MCF 10A (cell line): ENCODE measurements at regions not wholly inside any gene's neighbourhood (a gene's known extent, or its start where the extent isn't known, plus 50 kb on each side); places are given as distances from the start of the nearest gene placed in this dataset.
A peak's percentile ranks its signal among the peaks of the same experiment; 100 is the strongest.

ENCODE experiments used
- BruUV-seq: library from RNA; stranded (reverse); fragments of 400-500 nt; replicated peaks from 2 replicates; lab custom pipeline; 2021; lab: Mats Ljungman, UMichigan
- CTCF ChIA-PET: fragments of 300-600 bp; sonication (Branson Sonifier 250); formaldehyde crosslinking; extraction: SDS; loops from one replicate; lab custom pipeline; 2021; ENCODE audit warnings: antibody characterized with exemption, inconsistent platforms; lab: Yijun Ruan, JAX
- POLR2A ChIA-PET: fragments of 300-600, 350-650 bp; sonication (Branson Sonifier 250); formaldehyde crosslinking; extraction: SDS; loops from one replicate; lab custom pipeline; 2020; ENCODE audit warnings: antibody characterized with exemption, inconsistent platforms; lab: Yijun Ruan, JAX
- DNase-seq: peaks from one replicate; pipeline ENCODE4 v3.0.0-alpha.2; 2018; ENCODE audit not compliant: unreplicated experiment
- H3K27ac Mint-ChIP-seq: one replicate; pipeline ENCODE4 v1.8.0; 2022; ENCODE audit warnings: mild to moderate bottlenecking, low read depth, mixed read lengths; ENCODE audit not compliant: unreplicated experiment
- H3K27me3 Mint-ChIP-seq: one replicate; pipeline ENCODE4 v1.8.0; 2022; ENCODE audit warnings: mixed read lengths; ENCODE audit not compliant: insufficient read depth, unreplicated experiment
- H3K36me3 Mint-ChIP-seq: one replicate; pipeline ENCODE4 v1.8.0; 2022; ENCODE audit warnings: mild to moderate bottlenecking, moderate library complexity, mixed read lengths; ENCODE audit not compliant: insufficient read depth, unreplicated experiment
- H3K4me1 Mint-ChIP-seq: one replicate; pipeline ENCODE4 v1.8.0; 2022; ENCODE audit warnings: mixed read lengths; ENCODE audit not compliant: insufficient read depth, unreplicated experiment
- H3K4me3 Mint-ChIP-seq: one replicate; pipeline ENCODE4 v1.8.0; 2022; ENCODE audit warnings: mild to moderate bottlenecking, moderate library complexity, mixed read lengths; ENCODE audit not compliant: unreplicated experiment
- H3K9me3 Mint-ChIP-seq: one replicate; pipeline ENCODE4 v1.8.0; 2022; ENCODE audit warnings: mixed read lengths; ENCODE audit not compliant: unreplicated experiment
- intact Hi-C: fragments of 100-400 bp; cut with micrococcal nuclease; formaldehyde crosslinking; loops from 2 replicates; pipeline ENCODE4 v1.14.1; 2022
- TF ChIP-seq, protein P1 (sequence below): fragments of 200-600 bp; IDR thresholded peaks from one replicate; pipeline ENCODE4 v1.8.0; 2022; ENCODE audit warnings: antibody characterized with exemption, mild to moderate bottlenecking; ENCODE audit not compliant: unreplicated experiment

DNA sequence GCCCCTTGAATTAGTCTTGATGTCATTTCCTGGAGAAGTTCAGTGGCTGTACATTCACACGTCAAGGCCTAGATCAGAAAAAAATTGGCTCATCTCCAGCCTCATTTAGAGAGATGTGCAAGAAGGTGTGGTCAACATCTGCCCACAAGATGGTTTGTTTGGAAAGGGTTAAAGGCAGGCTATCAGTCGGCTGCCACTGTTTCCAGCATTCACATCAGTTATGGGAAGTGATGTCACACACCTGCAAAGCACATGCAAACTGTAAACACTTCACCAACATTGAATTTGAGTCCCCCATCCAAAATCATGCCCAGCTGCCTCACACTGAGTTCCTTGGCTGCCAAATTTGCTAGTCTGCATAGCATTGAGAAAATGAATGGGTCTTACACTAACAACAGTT, 498.3 kb upstream of the INTU start:
- no peaks in the 10 kb centered on the region for H3K36me3 Mint-ChIP-seq
- CTCF ChIA-PET, result no interaction called here
- TF ChIP-seq, protein P1, sequence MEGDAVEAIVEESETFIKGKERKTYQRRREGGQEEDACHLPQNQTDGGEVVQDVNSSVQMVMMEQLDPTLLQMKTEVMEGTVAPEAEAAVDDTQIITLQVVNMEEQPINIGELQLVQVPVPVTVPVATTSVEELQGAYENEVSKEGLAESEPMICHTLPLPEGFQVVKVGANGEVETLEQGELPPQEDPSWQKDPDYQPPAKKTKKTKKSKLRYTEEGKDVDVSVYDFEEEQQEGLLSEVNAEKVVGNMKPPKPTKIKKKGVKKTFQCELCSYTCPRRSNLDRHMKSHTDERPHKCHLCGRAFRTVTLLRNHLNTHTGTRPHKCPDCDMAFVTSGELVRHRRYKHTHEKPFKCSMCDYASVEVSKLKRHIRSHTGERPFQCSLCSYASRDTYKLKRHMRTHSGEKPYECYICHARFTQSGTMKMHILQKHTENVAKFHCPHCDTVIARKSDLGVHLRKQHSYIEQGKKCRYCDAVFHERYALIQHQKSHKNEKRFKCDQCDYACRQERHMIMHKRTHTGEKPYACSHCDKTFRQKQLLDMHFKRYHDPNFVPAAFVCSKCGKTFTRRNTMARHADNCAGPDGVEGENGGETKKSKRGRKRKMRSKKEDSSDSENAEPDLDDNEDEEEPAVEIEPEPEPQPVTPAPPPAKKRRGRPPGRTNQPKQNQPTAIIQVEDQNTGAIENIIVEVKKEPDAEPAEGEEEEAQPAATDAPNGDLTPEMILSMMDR, result no peak
- no peak overlapping the region for H3K27ac Mint-ChIP-seq
- no TSS peak for BruUV-seq
- H3K4me1 Mint-ChIP-seq, result no peaks in the 10 kb centered on the region
- no peak for DNase-seq
- H3K9me3 Mint-ChIP-seq, result no peaks in the 10 kb centered on the region
- H3K27me3 Mint-ChIP-seq, result no peaks in the 10 kb centered on the region
- intact Hi-C loops, result no loop called here
- POLR2A ChIA-PET, result no interaction called here
- H3K4me3 Mint-ChIP-seq, result no peak overlapping the region

- peak overlapping the region; percentile 57 for H3K27ac Mint-ChIP-seq
These were observed 494.2 kb upstream of the INTU start for GRCh38 chr4:127138586-127138985.

GRCh38 chr4:127139788-127140286, 492.9 kb upstream of the INTU start:
- ChIA-PET CTCF (no interaction called here), POLR2A (no interaction called here)
- peaks cover 16% of the 10 kb centered on the region for H3K4me1 Mint-ChIP-seq

More at GRCh38 chr4:127138586-127138985, 494.2 kb upstream of the INTU start:
- no peak overlapping the region for H3K4me3 Mint-ChIP-seq
- no peaks in the 10 kb centered on the region for H3K27me3 Mint-ChIP-seq
- ChIA-PET CTCF (interaction anchor here (0.5 to 1.0 kb wide), 3 partner anchors 19 to 460 kb away, joined by 3 to 5 read pairs (median 4); no protein-coding TSS in a partner anchor), POLR2A (no interaction called here)
- intact Hi-C loops, result no loop called here
- H3K4me1 Mint-ChIP-seq, result peaks cover 16% of the 10 kb centered on the region
- no peak for DNase-seq
- no peaks in the 10 kb centered on the region for H3K9me3 Mint-ChIP-seq
- BruUV-seq, result no TSS peak
- no peaks in the 10 kb centered on the region for H3K36me3 Mint-ChIP-seq
- TF ChIP-seq, protein P1, result no peak

GRCh38 chr4:127140306-127140705, 492.5 kb upstream of the INTU start:
- ChIA-PET POLR2A (no interaction called here), CTCF (no interaction called here)
- TF ChIP-seq, protein P1, result no peak
- BruUV-seq, result no TSS peak
- peak; percentile 59 for DNase-seq
- H3K27ac Mint-ChIP-seq, result peak overlapping the region; percentile 83
- intact Hi-C loops, result no loop called here
- no peaks in the 10 kb centered on the region for H3K9me3 Mint-ChIP-seq
- H3K27me3 Mint-ChIP-seq, result no peaks in the 10 kb centered on the region
- H3K36me3 Mint-ChIP-seq, result no peaks in the 10 kb centered on the region
- H3K4me1 Mint-ChIP-seq, result peaks cover 16% of the 10 kb centered on the region
- no peak overlapping the region for H3K4me3 Mint-ChIP-seq

More at GRCh38 chr4:127139788-127140286, 492.9 kb upstream of the INTU start:
- DNase-seq, result no peak
- H3K36me3 Mint-ChIP-seq, result no peaks in the 10 kb centered on the region
- no peaks in the 10 kb centered on the region for H3K9me3 Mint-ChIP-seq
- intact Hi-C loops, result no loop called here
- H3K27me3 Mint-ChIP-seq, result no peaks in the 10 kb centered on the region
- no peak overlapping the region for H3K4me3 Mint-ChIP-seq
- TF ChIP-seq, protein P1, result no peak
- no TSS peak for BruUV-seq
- H3K27ac Mint-ChIP-seq, result peak overlapping the region; percentile 83
